Endodermal cell (in vitro differentiated cells): ENCODE measurements at regions not wholly inside any gene's neighbourhood (a gene's known extent, or its start where the extent isn't known, plus 50 kb on each side); places are given as distances from the start of the nearest gene placed in this dataset.

Experiments used
- DNase-seq: peaks from one replicate; pipeline ENCODE4 v3.0.0-alpha.2; 2017
- H3K27ac ChIP-seq: 2 replicates; pipeline ENCODE4 v1.5.1; 2013; ENCODE audit warnings: mild to moderate bottlenecking, low read depth, low read length, moderate library complexity
- H3K27me3 ChIP-seq: 2 replicates; pipeline ENCODE4 v1.6.1; 2013; ENCODE audit warnings: mild to moderate bottlenecking, low read length, moderate library complexity; ENCODE audit not compliant: insufficient read depth, control insufficient read depth, poor library complexity, severe bottlenecking
- H3K36me3 ChIP-seq: 2 replicates; pipeline ENCODE4 v1.7.0; 2013; ENCODE audit warnings: mild to moderate bottlenecking, low read length, moderate library complexity; ENCODE audit not compliant: control insufficient read depth, insufficient read depth
- H3K4me1 ChIP-seq: one replicate; pipeline ENCODE4 v1.7.0; 2013; ENCODE audit warnings: low read length; ENCODE audit not compliant: control insufficient read depth, insufficient read depth
- H3K4me3 ChIP-seq: 2 replicates; pipeline ENCODE4 v1.5.1; 2013; ENCODE audit warnings: mild to moderate bottlenecking, low read length, moderate library complexity
- H3K9ac ChIP-seq: 2 replicates; pipeline ENCODE4 v1.6.1; 2013; ENCODE audit warnings: mild to moderate bottlenecking, low read length, moderate library complexity; ENCODE audit not compliant: poor library complexity, severe bottlenecking; ENCODE audit errors: extremely low read depth
- H3K9me3 ChIP-seq: 2 replicates; pipeline ENCODE4 v1.6.1; 2013; ENCODE audit warnings: mild to moderate bottlenecking, low read length, moderate library complexity; ENCODE audit not compliant: control insufficient read depth
- H3K27ac Mint-ChIP-seq: 2 replicates; pipeline ENCODE4 v1.8.0; 2020; ENCODE audit warnings: mixed read lengths
- H3K27me3 Mint-ChIP-seq: 2 replicates; pipeline ENCODE4 v1.8.0; 2021; ENCODE audit warnings: mild to moderate bottlenecking, mixed read lengths; ENCODE audit not compliant: insufficient read depth
- H3K36me3 Mint-ChIP-seq: 2 replicates; pipeline ENCODE4 v1.8.0; 2020; ENCODE audit warnings: low read depth, mixed read lengths
- H3K4me1 Mint-ChIP-seq: 2 replicates; pipeline ENCODE4 v1.8.0; 2020; ENCODE audit warnings: mixed read lengths
- H3K4me3 Mint-ChIP-seq: 2 replicates; pipeline ENCODE4 v1.8.0; 2020; ENCODE audit warnings: mild to moderate bottlenecking, moderate library complexity, mixed read lengths
- H3K9me3 Mint-ChIP-seq: 2 replicates; pipeline ENCODE4 v1.8.0; 2020; ENCODE audit warnings: mild to moderate bottlenecking, mixed read lengths
- CTCF ChIP-seq: fragments of 200-600 bp; sonication (generic); conservative IDR thresholded peaks from 2 replicates; pipeline ENCODE4 v1.5.0; 2021; ENCODE audit warnings: antibody characterized with exemption, mild to moderate bottlenecking
- WGBS, 2 experiments: methylation state at CpG; one replicate each; pipeline versions ENCODE4 v1.1.5 to v1.1.7; 2013; ENCODE audit warnings: missing lambda C conversion rate in 2 of 2, mixed read lengths in 1 of 2; ENCODE audit not compliant: insufficient coverage in 1 of 2, insufficient read length in 1 of 2; 5-methylcytosine and 5-hydroxymethylcytosine counted together

- no peak overlapping the region for H3K9ac ChIP-seq
- Mint-ChIP-seq H3K27me3 (no peaks in the 10 kb centered on the region), H3K36me3 (peaks cover 2% of the 10 kb centered on the region), H3K9me3 (no peaks in the 10 kb centered on the region), H3K27ac (no peak overlapping the region), H3K4me3 (no peak overlapping the region), H3K4me1 (peaks cover 18% of the 10 kb centered on the region)
- TF ChIP-seq CTCF, result no peak
- 87 to 100% methylated on average over 2 to 7 of the region's 7 CpGs for WGBS, 2 experiments
- DNase-seq, result no peak
- H3K27me3 ChIP-seq, result no peaks in the 10 kb centered on the region
- H3K36me3 ChIP-seq, result no peaks in the 10 kb centered on the region
- no peak overlapping the region for H3K4me3 ChIP-seq
- peaks cover 4% of the 10 kb centered on the region for H3K4me1 ChIP-seq
- no peaks in the 10 kb centered on the region for H3K9me3 ChIP-seq
- no peak overlapping the region for H3K27ac ChIP-seq
Measured at GRCh38 chr18:77524909-77525308, 275.3 kb downstream of the GALR1 start.

- WGBS, 2 experiments, result 90 to 95% methylated on average over 4 to 8 of the region's 8 CpGs
- Histone ChIP-seq H3K27me3 (no peaks in the 10 kb centered on the region), H3K4me3 (no peak overlapping the region), H3K9ac (no peak overlapping the region), H3K4me1 (peaks cover 13% of the 10 kb centered on the region), H3K9me3 (no peaks in the 10 kb centered on the region), H3K27ac (no peak overlapping the region), H3K36me3 (no peaks in the 10 kb centered on the region)
- no peaks in the 10 kb centered on the region for H3K27me3 Mint-ChIP-seq
- no peak overlapping the region for H3K4me3 Mint-ChIP-seq
- peaks cover 33% of the 10 kb centered on the region for H3K4me1 Mint-ChIP-seq
- no peaks in the 10 kb centered on the region for H3K9me3 Mint-ChIP-seq
- no peak for DNase-seq
- H3K27ac Mint-ChIP-seq, result no peak overlapping the region
- TF ChIP-seq CTCF, result no peak
- H3K36me3 Mint-ChIP-seq, result peaks cover 2% of the 10 kb centered on the region
Measured at GRCh38 chr18:77526962-77527361, 277.3 kb downstream of the GALR1 start.

GRCh38 chr18:77528872-77529271 lies 279.2 kb downstream of the GALR1 start:
- no peak overlapping the region for H3K4me3 Mint-ChIP-seq
- no peaks in the 10 kb centered on the region for H3K27me3 Mint-ChIP-seq
- Histone ChIP-seq H3K4me3 (no peak overlapping the region), H3K27ac (no peak overlapping the region), H3K9me3 (no peaks in the 10 kb centered on the region), H3K4me1 (peaks cover 13% of the 10 kb centered on the region), H3K27me3 (no peaks in the 10 kb centered on the region), H3K9ac (no peak overlapping the region), H3K36me3 (no peaks in the 10 kb centered on the region)
- 85 to 100% methylated on average over 2 to 3 of the region's 3 CpGs for WGBS, 2 experiments
- no peak for DNase-seq
- peaks cover 32% of the 10 kb centered on the region for H3K4me1 Mint-ChIP-seq
- no peak overlapping the region for H3K27ac Mint-ChIP-seq
- peaks cover 9% of the 10 kb centered on the region for H3K9me3 Mint-ChIP-seq
- H3K36me3 Mint-ChIP-seq, result peaks cover 2% of the 10 kb centered on the region
- no peak for TF ChIP-seq CTCF
